ENCODE measurements at regions not wholly inside any gene's neighbourhood (a gene's known extent, or its start where the extent isn't known, plus 50 kb on each side); places are given as distances from the start of the nearest gene placed in this dataset.

DNA sequence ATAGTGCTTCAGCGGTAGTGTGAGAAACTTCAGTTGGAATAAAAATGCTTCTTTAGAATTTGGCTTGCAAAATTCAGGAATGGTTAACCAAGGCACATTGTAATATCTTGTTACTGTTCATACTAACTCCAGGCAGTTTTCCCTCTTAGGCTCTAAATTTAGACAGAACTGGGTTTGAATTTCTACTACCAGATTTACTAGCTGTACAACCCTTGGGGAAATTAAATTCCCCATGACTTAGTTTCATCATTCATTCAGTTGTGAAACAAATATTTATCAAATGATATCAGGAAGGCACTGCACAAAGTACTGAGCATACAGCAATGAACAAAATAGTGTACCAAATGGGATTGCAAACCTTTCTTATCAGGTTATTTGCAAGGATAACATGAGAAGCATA lies 135.0 kb upstream of the IL15 start:
- no peaks in the 10 kb centered on the region for H3K9me3 ChIP-seq
- no peak for FAIRE-seq

DNA sequence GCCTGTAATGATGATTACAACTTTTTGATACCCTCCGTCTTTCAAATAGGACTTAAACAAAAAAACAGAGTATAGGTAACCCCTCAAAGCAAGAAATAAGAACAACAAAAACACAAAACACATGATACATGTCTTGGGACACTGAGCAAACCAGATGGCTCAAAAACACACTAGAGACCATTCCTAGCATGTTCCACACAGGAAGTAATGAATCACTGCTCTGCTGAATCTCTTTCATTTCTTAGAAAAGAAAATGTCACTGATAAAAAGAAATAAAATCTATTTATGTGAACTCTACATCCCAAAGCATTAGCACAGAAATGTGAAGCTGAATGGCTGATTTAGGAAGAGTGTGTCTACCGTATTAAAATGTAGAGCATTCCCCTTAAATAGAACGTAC lies 134.5 kb upstream of the IL15 start:
- H3K9me3 ChIP-seq: no peaks in the 10 kb centered on the region
- ChIA-PET POLR2A (no interaction called here), CTCF (no interaction called here)
- DNase-seq (ENCODE audit: low read depth in 1 of 2, low spot score in 1 of 2): no peak
- no peak for FAIRE-seq
- no peak overlapping the region for H3K27ac ChIP-seq
- TF ChIP-seq EP300 (IDR thresholded peaks at IDR 0.05) (no peak), CHD2 (IDR thresholded peaks at IDR 0.05; ENCODE audit: low read length, partially characterized antibody) (no peak), CHD4 (IDR thresholded peaks at IDR 0.05; ENCODE audit: borderline replicate concordance) (no peak), JUNB (IDR thresholded peaks at IDR 0.05) (no peak), SREBF2 (IDR thresholded peaks at IDR 0.05) (no peak), CEBPB (IDR thresholded peaks at IDR 0.05) (no peak), NPAS2 (CRISPR knock-in tag; IDR thresholded peaks at IDR 0.05; ENCODE audit: borderline replicate concordance) (no peak), ZC3H11A (IDR thresholded peaks at IDR 0.05) (no peak), KDM5A (IDR thresholded peaks at IDR 0.05) (no peak), BHLHE40 (IDR thresholded peaks at IDR 0.05; ENCODE audit: low read depth, low read length) (no peak), EHMT2 (IDR thresholded peaks at IDR 0.05; ENCODE audit: low read depth) (no peak), ZNF302 (CRISPR knock-in tag; IDR thresholded peaks at IDR 0.05) (no peak), HOXA7 (CRISPR knock-in tag; IDR thresholded peaks at IDR 0.05) (no peak), RFX5 (IDR thresholded peaks at IDR 0.05) (no peak)
- TF ChIP-seq, protein P1, sequence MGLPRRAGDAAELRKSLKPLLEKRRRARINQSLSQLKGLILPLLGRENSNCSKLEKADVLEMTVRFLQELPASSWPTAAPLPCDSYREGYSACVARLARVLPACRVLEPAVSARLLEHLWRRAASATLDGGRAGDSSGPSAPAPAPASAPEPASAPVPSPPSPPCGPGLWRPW (IDR thresholded peaks at IDR 0.05): no peak
- TF ChIP-seq, protein P2, sequence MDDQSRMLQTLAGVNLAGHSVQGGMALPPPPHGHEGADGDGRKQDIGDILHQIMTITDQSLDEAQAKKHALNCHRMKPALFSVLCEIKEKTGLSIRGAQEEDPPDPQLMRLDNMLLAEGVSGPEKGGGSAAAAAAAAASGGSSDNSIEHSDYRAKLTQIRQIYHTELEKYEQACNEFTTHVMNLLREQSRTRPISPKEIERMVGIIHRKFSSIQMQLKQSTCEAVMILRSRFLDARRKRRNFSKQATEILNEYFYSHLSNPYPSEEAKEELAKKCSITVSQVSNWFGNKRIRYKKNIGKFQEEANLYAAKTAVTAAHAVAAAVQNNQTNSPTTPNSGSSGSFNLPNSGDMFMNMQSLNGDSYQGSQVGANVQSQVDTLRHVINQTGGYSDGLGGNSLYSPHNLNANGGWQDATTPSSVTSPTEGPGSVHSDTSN (IDR thresholded peaks at IDR 0.05): no peak
- TF ChIP-seq, protein P3, sequence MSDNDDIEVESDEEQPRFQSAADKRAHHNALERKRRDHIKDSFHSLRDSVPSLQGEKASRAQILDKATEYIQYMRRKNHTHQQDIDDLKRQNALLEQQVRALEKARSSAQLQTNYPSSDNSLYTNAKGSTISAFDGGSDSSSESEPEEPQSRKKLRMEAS (IDR thresholded peaks at IDR 0.05): no peak
- no peak overlapping the region for H3K4me2 ChIP-seq
- no peak for ATAC-seq
- 80% methylated on average over 3 of the region's 3 CpGs for WGBS (ENCODE audit: missing lambda C conversion rate)
- 0 out of 3 replicates have a peak, but pooled peaks cover 3% of the 10 kb centered on the region for H3K4me1 ChIP-seq
- no peak overlapping the region for H3K4me3 ChIP-seq

More for the DNA sequence above, 135.0 kb upstream of the IL15 start:
- ChIA-PET CTCF (no interaction called here), POLR2A (no interaction called here)
- WGBS (ENCODE audit: missing lambda C conversion rate): 100% methylated on average over 1 of the region's 1 CpG
- no peak for DNase-seq (ENCODE audit: low read depth in 1 of 2, low spot score in 1 of 2)
- 0 out of 3 replicates have a peak, but pooled peaks cover 3% of the 10 kb centered on the region for H3K4me1 ChIP-seq
- TF ChIP-seq, protein P3 (IDR thresholded peaks at IDR 0.05): no peak
- TF ChIP-seq GATA3 (IDR thresholded peaks at IDR 0.05; ENCODE audit: borderline replicate concordance) (no peak), RAD21 (conservative IDR thresholded peaks at IDR 0.05 in 1 of 2, IDR thresholded peaks at IDR 0.05 in 1 of 2) (no peak), NFE2L2 (conservative IDR thresholded peaks at IDR 0.05; ENCODE audit: low read length) (no peak), ZFP36 (IDR thresholded peaks at IDR 0.05; ENCODE audit: borderline replicate concordance, partially characterized antibody) (no peak), CHD2 (IDR thresholded peaks at IDR 0.05; ENCODE audit: low read length, partially characterized antibody) (no peak), PHF8 (IDR thresholded peaks at IDR 0.05; ENCODE audit: borderline replicate concordance, low read depth) (no peak), SREBF2 (IDR thresholded peaks at IDR 0.05) (no peak), JUNB (IDR thresholded peaks at IDR 0.05) (no peak), RCOR1 (IDR thresholded peaks at IDR 0.05; ENCODE audit: low read depth, low read length) (no peak), SMC3 (IDR thresholded peaks at IDR 0.05) (no peak), KDM5A (IDR thresholded peaks at IDR 0.05) (no peak), ZSCAN20 (CRISPR knock-in tag; IDR thresholded peaks at IDR 0.05) (no peak), TFCP2L1 (CRISPR knock-in tag; IDR thresholded peaks at IDR 0.05) (no peak)
- TF ChIP-seq, protein P4, sequence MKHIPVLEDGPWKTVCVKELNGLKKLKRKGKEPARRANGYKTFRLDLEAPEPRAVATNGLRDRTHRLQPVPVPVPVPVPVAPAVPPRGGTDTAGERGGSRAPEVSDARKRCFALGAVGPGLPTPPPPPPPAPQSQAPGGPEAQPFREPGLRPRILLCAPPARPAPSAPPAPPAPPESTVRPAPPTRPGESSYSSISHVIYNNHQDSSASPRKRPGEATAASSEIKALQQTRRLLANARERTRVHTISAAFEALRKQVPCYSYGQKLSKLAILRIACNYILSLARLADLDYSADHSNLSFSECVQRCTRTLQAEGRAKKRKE (CRISPR knock-in tag; IDR thresholded peaks at IDR 0.05; ENCODE audit: low read depth): no peak
- TF ChIP-seq, protein P5, sequence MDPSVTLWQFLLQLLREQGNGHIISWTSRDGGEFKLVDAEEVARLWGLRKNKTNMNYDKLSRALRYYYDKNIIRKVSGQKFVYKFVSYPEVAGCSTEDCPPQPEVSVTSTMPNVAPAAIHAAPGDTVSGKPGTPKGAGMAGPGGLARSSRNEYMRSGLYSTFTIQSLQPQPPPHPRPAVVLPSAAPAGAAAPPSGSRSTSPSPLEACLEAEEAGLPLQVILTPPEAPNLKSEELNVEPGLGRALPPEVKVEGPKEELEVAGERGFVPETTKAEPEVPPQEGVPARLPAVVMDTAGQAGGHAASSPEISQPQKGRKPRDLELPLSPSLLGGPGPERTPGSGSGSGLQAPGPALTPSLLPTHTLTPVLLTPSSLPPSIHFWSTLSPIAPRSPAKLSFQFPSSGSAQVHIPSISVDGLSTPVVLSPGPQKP (IDR thresholded peaks at IDR 0.05; ENCODE audit: low read depth, low read length): no peak
- TF ChIP-seq, protein P6, sequence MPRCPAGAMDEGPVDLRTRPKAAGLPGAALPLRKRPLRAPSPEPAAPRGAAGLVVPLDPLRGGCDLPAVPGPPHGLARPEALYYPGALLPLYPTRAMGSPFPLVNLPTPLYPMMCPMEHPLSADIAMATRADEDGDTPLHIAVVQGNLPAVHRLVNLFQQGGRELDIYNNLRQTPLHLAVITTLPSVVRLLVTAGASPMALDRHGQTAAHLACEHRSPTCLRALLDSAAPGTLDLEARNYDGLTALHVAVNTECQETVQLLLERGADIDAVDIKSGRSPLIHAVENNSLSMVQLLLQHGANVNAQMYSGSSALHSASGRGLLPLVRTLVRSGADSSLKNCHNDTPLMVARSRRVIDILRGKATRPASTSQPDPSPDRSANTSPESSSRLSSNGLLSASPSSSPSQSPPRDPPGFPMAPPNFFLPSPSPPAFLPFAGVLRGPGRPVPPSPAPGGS (IDR thresholded peaks at IDR 0.05): no peak
- TF ChIP-seq, protein P7, sequence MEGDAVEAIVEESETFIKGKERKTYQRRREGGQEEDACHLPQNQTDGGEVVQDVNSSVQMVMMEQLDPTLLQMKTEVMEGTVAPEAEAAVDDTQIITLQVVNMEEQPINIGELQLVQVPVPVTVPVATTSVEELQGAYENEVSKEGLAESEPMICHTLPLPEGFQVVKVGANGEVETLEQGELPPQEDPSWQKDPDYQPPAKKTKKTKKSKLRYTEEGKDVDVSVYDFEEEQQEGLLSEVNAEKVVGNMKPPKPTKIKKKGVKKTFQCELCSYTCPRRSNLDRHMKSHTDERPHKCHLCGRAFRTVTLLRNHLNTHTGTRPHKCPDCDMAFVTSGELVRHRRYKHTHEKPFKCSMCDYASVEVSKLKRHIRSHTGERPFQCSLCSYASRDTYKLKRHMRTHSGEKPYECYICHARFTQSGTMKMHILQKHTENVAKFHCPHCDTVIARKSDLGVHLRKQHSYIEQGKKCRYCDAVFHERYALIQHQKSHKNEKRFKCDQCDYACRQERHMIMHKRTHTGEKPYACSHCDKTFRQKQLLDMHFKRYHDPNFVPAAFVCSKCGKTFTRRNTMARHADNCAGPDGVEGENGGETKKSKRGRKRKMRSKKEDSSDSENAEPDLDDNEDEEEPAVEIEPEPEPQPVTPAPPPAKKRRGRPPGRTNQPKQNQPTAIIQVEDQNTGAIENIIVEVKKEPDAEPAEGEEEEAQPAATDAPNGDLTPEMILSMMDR (IDR thresholded peaks at IDR 0.05): no peak
- TF ChIP-seq, protein P1 (IDR thresholded peaks at IDR 0.05): no peak
- TF ChIP-seq, protein P2 (IDR thresholded peaks at IDR 0.05): no peak
- ATAC-seq: no peak
- no peak overlapping the region for H3K4me2 ChIP-seq
- no peak overlapping the region for H3K27ac ChIP-seq
- H3K4me3 ChIP-seq: no peak overlapping the region
